CD4-positive, alpha-beta T cell treated with Interleukin-12 subunit alpha and Interleukin-12 subunit beta, for 1 hour (primary cell): ENCODE measurements at regions not wholly inside any gene's neighbourhood (a gene's known extent, or its start where the extent isn't known, plus 50 kb on each side); places are given as distances from the start of the nearest gene placed in this dataset.
"Not testable (repeated sequence)": the region's sequence is repeated elsewhere in the genome, so short reads cannot be mapped to it uniquely, and the experiment has no call there.

ENCODE experiments used
- DNase-seq: peaks from one replicate; pipeline ENCODE4 v3.0.0-alpha.2; 2020

- DNase-seq = no peak
Measured at GRCh38 chr2:17057109-17058017, 391.7 kb upstream of the CYRIA start.

- DNase-seq = no peak
Measured at GRCh38 chr2:17056236-17056635, 390.6 kb upstream of the CYRIA start.

GRCh38 chr2:17052001-17052400 lies 386.4 kb upstream of the CYRIA start:
- DNase-seq = no peak

GRCh38 chr2:17051538-17051937 lies 385.9 kb upstream of the CYRIA start:
- DNase-seq = no peak

- no peak for DNase-seq
Measured at GRCh38 chr2:17043173-17043572, 377.5 kb upstream of the CYRIA start.

- DNase-seq = no peak
Measured at GRCh38 chr2:17036361-17036760, 370.7 kb upstream of the CYRIA start.

GRCh38 chr2:17035010-17035409 lies 369.4 kb upstream of the CYRIA start:
- DNase-seq = no peak

GRCh38 chr2:17030047-17030446 lies 364.4 kb upstream of the CYRIA start:
- DNase-seq = no peak

GRCh38 chr2:17012297-17012696 lies 346.7 kb upstream of the CYRIA start:
- no peak for DNase-seq

GRCh38 chr2:17010104-17010503 lies 344.5 kb upstream of the CYRIA start:
- DNase-seq = no peak

- DNase-seq = no peak
Measured at GRCh38 chr2:17000184-17000482, 334.5 kb upstream of the CYRIA start.

- DNase-seq = no peak
Measured at GRCh38 chr2:16999347-17000183, 333.9 kb upstream of the CYRIA start.

- DNase-seq = no peak
Measured at GRCh38 chr2:16978301-16978700, 312.7 kb upstream of the CYRIA start.

- DNase-seq = no peak
Measured at GRCh38 chr2:16974688-16975087, 309.1 kb upstream of the CYRIA start.

GRCh38 chr2:16973586-16974286 lies 308.1 kb upstream of the CYRIA start:
- no peak for DNase-seq

- no peak for DNase-seq
Measured at GRCh38 chr2:16972276-16972675, 306.6 kb upstream of the CYRIA start.

- no peak for DNase-seq
Measured at GRCh38 chr2:16971722-16972234, 306.1 kb upstream of the CYRIA start.

GRCh38 chr2:16970948-16971347 lies 305.3 kb upstream of the CYRIA start:
- DNase-seq = not testable (repeated sequence)

- no peak for DNase-seq
Measured at GRCh38 chr2:16962505-16962904, 296.9 kb upstream of the CYRIA start.

GRCh38 chr2:16960579-16960978 lies 294.9 kb upstream of the CYRIA start:
- no peak for DNase-seq

GRCh38 chr2:16958266-16958665 lies 292.6 kb upstream of the CYRIA start:
- no peak for DNase-seq

- DNase-seq = no peak
Measured at GRCh38 chr2:16952805-16953204, 287.2 kb upstream of the CYRIA start.

- no peak for DNase-seq
Measured at GRCh38 chr2:16952368-16952767, 286.7 kb upstream of the CYRIA start.
